Suprapubic skin (tissue), 4 donors: ENCODE measurements at regions not wholly inside any gene's neighbourhood (a gene's known extent, or its start where the extent isn't known, plus 50 kb on each side); places are given as distances from the start of the nearest gene placed in this dataset.

Source experiments
- CTCF ChIP-seq, 2 donors: fragments of 200-600 bp in 1 of 2; fragments of 450-650 bp in 1 of 2; sonication (generic) in 1 of 2; IDR thresholded peaks; one replicate each; pipeline ENCODE4 v1.5.1; 2016 to 2019; ENCODE audit warnings: antibody characterized with exemption in 2 of 2, mild to moderate bottlenecking in 1 of 2, moderate library complexity in 1 of 2
- EP300 ChIP-seq: sonication (generic); formaldehyde crosslinking; IDR thresholded peaks from one replicate; pipeline ENCODE4 v1.6.1; 2017; ENCODE audit warnings: antibody characterized with exemption
- POLR2A ChIP-seq, 2 donors: fragments of 450-650 bp; IDR thresholded peaks; one replicate each; pipeline ENCODE4 v1.6.1; 2017; ENCODE audit warnings: antibody characterized with exemption in 2 of 2, mild to moderate bottlenecking in 2 of 2, moderate library complexity in 2 of 2
- POLR2AphosphoS5 ChIP-seq, 3 donors: sonication (generic); formaldehyde crosslinking; IDR thresholded peaks; one replicate each; pipeline ENCODE4 v1.6.1; 2017; ENCODE audit warnings: antibody characterized with exemption in 3 of 3

GRCh38 chr4:53693909-53694308 lies 102.6 kb upstream of the LNX1 start:
- no peak for TF ChIP-seq POLR2A (IDR thresholded peaks at IDR 0.05)
- TF ChIP-seq CTCF (IDR thresholded peaks at IDR 0.05) = no peak
- TF ChIP-seq POLR2AphosphoS5 (IDR thresholded peaks at IDR 0.05) = no peak
- no peak for TF ChIP-seq EP300
